ENCODE measurements at regions not wholly inside any gene's neighbourhood (a gene's known extent, or its start where the extent isn't known, plus 50 kb on each side); places are given as distances from the start of the nearest gene placed in this dataset.
A peak's percentile ranks its signal among the peaks of the same experiment; 100 is the strongest.

GRCh38 chr5:125220284-125220683, 473.8 kb upstream of the ZNF608 start:
- no peak overlapping the region for H3K4me3 ChIP-seq (replicated peaks; ENCODE audit: low read depth, low read length)
- DNase-seq (ENCODE audit: low read depth): no peak
- no peak for TF ChIP-seq CTCF (IDR thresholded peaks at IDR 0.05; ENCODE audit: low read length, missing control alignments)

GRCh38 chr5:125222597-125223240, 476.3 kb upstream of the ZNF608 start:
- no peak for TF ChIP-seq CTCF (IDR thresholded peaks at IDR 0.05; ENCODE audit: low read length, missing control alignments)
- DNase-seq (ENCODE audit: low read depth): no peak
- H3K4me3 ChIP-seq (replicated peaks; ENCODE audit: low read depth, low read length): no peak overlapping the region

- H3K4me3 ChIP-seq (replicated peaks; ENCODE audit: low read depth, low read length): no peak overlapping the region
- DNase-seq (ENCODE audit: low read depth): no peak
- no peak for TF ChIP-seq CTCF (IDR thresholded peaks at IDR 0.05; ENCODE audit: low read length, missing control alignments)
Observed at GRCh38 chr5:125225424-125225823, 479.0 kb upstream of the ZNF608 start.

- H3K4me3 ChIP-seq (replicated peaks; ENCODE audit: low read depth, low read length): no peak overlapping the region
- no peak for TF ChIP-seq CTCF (IDR thresholded peaks at IDR 0.05; ENCODE audit: low read length, missing control alignments)
Observed at GRCh38 chr5:125226825-125227224, 480.4 kb upstream of the ZNF608 start.

GRCh38 chr5:125227333-125228095, 481.1 kb upstream of the ZNF608 start:
- H3K4me3 ChIP-seq (replicated peaks; ENCODE audit: low read depth, low read length): no peak overlapping the region
- peak; percentile 41 for DNase-seq (ENCODE audit: low read depth)
- TF ChIP-seq CTCF (IDR thresholded peaks at IDR 0.05; ENCODE audit: low read length, missing control alignments): peak; percentile 72

More at GRCh38 chr5:125226825-125227224, 480.4 kb upstream of the ZNF608 start:
- no peak for DNase-seq (ENCODE audit: low read depth)

GRCh38 chr5:125228363-125229070, 482.1 kb upstream of the ZNF608 start:
- H3K4me3 ChIP-seq (replicated peaks; ENCODE audit: low read depth, low read length): no peak overlapping the region
- TF ChIP-seq CTCF (IDR thresholded peaks at IDR 0.05; ENCODE audit: low read length, missing control alignments): no peak
- DNase-seq (ENCODE audit: low read depth): no peak
